H1 (cell line): ENCODE measurements at regions not wholly inside any gene's neighbourhood (a gene's known extent, or its start where the extent isn't known, plus 50 kb on each side); places are given as distances from the start of the nearest gene placed in this dataset.

Experiments used
- BRCA1 ChIP-seq: IDR thresholded peaks from 2 replicates; pipeline ENCODE4 v1.6.1; 2012; ENCODE audit warnings: low read depth, low read length, improper control_type of control experiment
- JUN ChIP-seq: IDR thresholded peaks from 2 replicates; pipeline ENCODE4 v1.6.1; 2011; ENCODE audit warnings: low read depth, mild to moderate bottlenecking, improper control_type of control experiment, low read length
- MAFK ChIP-seq: IDR thresholded peaks from 2 replicates; pipeline ENCODE4 v1.6.1; 2012; ENCODE audit warnings: low read depth, mild to moderate bottlenecking, improper control_type of control experiment, low read length
- NRF1 ChIP-seq: IDR thresholded peaks from 2 replicates; pipeline ENCODE4 v1.6.1; 2011; ENCODE audit warnings: mild to moderate bottlenecking, low read depth, low read length, improper control_type of control experiment
- RAD21 ChIP-seq, 2 experiments: IDR thresholded peaks in 1 of 2; conservative IDR thresholded peaks in 1 of 2; 2 replicates each; pipeline ENCODE4 v1.6.1; 2011; ENCODE audit warnings: low read depth in 2 of 2, low read length in 2 of 2, improper control_type of control experiment in 1 of 2, inconsistent platforms in 1 of 2, mild to moderate bottlenecking in 1 of 2, moderate library complexity in 1 of 2
- SAP30 ChIP-seq: fragments of 300-600 bp; sonication (generic); IDR thresholded peaks from 2 replicates; pipeline ENCODE4 v1.7.1; 2012; ENCODE audit warnings: low read length, moderate library complexity, mild to moderate bottlenecking, inconsistent platforms; ENCODE audit not compliant: insufficient read depth, insufficient replicate concordance
- TAF7 ChIP-seq: optimal IDR thresholded peaks from 2 replicates; pipeline ENCODE3; 2011; ENCODE audit warnings: low read depth, mild to moderate bottlenecking, inconsistent platforms, low read length, moderate library complexity, borderline replicate concordance

GRCh38 chr11:26843539-26843938 lies 121.7 kb upstream of the SLC5A12 start (continued):
- TF ChIP-seq RAD21 (IDR thresholded peaks at IDR 0.05 in 1 of 2, conservative IDR thresholded peaks at IDR 0.05 in 1 of 2; ENCODE audit: low read depth in 2 of 2, low read length in 2 of 2) (no peak), BRCA1 (no peak), MAFK (no peak), NRF1 (no peak), TAF7 (no peak), SAP30 (no peak), JUN (no peak)
